ENCODE measurements at regions not wholly inside any gene's neighbourhood (a gene's known extent, or its start where the extent isn't known, plus 50 kb on each side); places are given as distances from the start of the nearest gene placed in this dataset.

DNA sequence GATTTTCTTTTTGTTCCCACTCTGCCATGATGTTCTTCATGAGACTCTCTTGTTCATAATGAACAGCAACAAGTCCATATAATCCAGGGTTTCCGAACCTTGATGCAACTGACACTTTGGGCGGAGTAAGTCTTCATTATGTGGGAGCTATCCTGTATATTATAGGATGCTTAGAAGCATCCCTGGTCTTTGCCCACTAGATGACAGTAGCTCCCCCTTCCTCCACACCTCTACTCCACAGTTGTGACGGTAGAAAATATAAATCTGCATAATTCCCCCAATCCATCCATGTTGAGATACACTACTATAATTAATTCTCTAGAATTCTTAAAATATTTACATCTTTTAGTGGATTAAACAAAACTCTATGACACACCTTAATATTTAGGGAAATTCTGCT lies 482.2 kb upstream of the CELF4 start:
- TF ChIP-seq, protein P1, sequence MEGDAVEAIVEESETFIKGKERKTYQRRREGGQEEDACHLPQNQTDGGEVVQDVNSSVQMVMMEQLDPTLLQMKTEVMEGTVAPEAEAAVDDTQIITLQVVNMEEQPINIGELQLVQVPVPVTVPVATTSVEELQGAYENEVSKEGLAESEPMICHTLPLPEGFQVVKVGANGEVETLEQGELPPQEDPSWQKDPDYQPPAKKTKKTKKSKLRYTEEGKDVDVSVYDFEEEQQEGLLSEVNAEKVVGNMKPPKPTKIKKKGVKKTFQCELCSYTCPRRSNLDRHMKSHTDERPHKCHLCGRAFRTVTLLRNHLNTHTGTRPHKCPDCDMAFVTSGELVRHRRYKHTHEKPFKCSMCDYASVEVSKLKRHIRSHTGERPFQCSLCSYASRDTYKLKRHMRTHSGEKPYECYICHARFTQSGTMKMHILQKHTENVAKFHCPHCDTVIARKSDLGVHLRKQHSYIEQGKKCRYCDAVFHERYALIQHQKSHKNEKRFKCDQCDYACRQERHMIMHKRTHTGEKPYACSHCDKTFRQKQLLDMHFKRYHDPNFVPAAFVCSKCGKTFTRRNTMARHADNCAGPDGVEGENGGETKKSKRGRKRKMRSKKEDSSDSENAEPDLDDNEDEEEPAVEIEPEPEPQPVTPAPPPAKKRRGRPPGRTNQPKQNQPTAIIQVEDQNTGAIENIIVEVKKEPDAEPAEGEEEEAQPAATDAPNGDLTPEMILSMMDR (IDR thresholded peaks at IDR 0.05; ENCODE audit: low read depth, low read length, poor library complexity, severe bottlenecking): no peak
- no peak for TF ChIP-seq EZH2phosphoT487 (IDR thresholded peaks at IDR 0.05; ENCODE audit: borderline replicate concordance, low read length)

All from DOHH2 (cell line).